GM18868 (cell line): ENCODE measurements at regions not wholly inside any gene's neighbourhood (a gene's known extent, or its start where the extent isn't known, plus 50 kb on each side); places are given as distances from the start of the nearest gene placed in this dataset.

Source experiments
- ATAC-seq: cut with Tn5 transposase; IDR thresholded peaks from one replicate; pipeline ENCODE4 v1.9.1; 2021; ENCODE audit warnings: mild to moderate bottlenecking, moderate library complexity; ENCODE audit not compliant: unreplicated experiment

DNA sequence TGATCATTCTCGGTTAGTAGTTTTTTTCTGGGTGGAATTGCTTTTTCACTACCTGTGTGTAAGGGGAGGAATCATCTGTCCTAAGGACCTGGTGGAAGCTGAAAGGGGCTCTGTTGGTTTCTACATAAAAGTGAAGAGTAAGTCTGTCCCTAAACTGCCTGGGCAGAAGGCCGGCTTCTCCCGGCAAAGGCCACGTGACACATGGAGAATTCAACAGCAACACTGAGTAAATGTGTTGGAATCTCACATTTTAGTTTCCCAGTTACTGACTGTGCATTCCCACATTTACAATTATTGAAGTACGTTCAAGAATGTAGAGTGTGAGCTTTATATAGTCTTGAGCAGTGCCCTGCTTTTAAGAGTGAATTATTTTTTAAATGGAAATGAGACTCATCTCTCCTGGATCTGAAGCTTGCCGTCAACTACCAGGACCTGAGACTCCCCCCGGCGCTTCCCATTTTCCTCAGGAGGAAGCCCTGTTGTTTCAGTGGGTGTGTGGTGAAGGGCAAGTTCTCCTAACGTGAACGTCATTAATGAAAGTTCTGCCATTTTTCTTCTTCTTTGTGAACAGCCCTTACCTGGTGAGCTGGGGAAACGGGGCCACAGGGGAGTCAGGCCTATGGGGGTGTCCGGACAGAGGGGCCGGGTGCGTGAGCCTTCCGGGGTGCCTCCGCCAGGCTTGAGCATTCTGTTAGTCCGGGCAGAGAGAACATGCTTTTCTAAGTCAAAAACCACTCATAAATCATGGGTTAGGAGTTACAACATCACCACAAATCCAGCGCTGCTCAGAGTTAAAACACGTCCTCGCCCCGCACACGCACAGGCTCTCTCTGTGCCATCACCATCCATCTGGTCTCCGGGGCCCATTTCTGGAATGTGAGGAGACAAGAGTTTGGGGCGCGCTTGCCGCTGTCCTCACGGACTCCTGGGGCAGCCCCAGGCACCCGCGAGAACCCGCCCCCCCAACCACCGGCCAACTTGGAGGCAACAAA lies 56.6 kb upstream of the SMOC2 start:
- ATAC-seq = no peak

DNA sequence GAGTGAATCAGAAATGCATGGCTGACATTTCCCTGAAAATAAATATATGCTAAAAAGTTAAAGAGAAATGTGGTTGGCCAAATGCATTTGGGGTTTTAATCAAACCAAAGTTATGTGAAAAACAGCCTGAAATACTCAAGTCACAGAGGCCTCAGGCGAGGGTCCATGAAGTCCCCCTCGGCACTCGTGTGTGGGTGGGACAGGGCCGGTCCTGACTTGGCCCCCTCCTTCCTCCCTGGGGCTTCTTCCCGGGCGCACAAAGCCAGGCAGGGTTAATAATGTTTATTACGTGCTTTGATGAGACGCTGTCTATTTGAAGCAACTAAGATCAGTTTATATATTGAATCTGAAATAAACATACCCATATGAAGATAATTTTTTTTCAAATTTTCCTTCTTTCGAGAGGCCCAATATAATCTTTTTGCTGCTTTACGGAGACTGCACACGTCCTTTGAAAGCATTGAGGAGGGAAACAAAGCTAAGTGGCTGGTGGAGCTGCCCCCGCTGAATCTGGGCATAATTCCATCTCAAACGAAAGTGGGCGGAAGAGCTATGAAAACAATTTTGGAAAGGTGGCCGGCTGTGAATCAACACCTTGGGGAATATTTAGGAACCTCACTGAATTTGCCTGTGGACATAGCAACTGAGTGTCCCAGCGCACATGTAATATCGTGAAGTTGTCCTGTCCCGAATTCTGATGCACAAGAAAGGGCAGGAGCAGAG lies 55.8 kb upstream of the SMOC2 start:
- no peak for ATAC-seq

DNA sequence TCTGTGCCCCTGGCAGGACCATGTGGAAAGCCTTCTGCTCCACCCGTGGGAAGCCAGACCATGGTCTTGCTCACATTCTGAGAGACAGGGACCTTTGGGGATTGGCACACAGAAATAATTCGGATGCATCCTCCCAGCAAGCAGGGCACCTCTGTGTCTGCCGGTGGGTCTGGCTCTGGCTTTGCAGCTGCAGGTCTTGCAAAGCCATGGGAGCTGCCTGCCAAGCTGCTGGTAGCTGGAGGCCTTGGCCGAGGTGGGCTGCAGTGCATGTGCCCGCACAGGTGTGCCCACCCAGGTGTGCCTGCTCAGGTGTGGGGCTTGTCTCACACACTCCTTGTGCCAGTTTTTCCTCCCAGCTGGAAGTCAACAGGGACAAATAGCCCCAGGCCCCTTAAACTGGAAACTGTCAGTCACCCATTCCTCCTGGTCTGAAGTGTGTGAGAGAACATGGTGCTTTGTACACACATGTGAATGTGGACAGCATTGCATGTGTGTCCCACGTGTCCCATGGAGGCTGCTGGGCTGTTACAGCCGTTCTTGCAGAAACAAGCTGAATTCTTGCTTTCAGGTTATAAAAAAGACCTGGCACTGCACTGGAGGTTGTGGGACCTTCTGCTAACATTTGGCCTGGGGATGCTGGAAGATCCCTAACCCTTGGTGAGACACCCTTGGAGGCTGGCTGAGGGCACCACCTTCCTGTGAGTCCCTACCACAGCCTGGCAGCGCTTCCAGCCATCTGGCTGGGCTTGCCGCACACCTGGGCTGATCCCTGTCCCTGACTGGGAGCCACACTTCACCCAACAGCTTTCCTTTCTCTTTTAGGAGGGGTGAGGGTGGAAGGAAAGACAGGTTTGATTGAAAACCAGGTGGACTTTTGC lies 54.9 kb upstream of the SMOC2 start:
- ATAC-seq = no peak

DNA sequence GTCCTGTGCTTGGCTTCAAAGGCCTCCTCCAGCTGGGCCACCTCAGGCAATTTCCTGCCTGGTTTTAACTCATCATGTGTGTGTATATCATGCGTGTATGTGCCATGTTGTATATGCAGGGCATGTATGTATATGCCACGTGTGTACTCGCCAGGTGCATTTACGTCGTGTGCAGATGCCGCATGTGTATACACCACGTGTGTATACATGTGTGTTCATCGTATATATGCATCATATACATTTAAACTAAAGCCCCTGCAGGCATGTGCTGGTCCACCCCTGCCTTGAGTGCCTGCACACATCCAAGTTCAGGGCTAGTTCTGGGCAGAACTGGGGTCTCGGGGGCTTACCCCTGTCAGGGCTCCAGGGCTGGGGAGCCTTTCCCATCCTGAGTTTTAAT lies 54.0 kb upstream of the SMOC2 start:
- ATAC-seq = no peak

DNA sequence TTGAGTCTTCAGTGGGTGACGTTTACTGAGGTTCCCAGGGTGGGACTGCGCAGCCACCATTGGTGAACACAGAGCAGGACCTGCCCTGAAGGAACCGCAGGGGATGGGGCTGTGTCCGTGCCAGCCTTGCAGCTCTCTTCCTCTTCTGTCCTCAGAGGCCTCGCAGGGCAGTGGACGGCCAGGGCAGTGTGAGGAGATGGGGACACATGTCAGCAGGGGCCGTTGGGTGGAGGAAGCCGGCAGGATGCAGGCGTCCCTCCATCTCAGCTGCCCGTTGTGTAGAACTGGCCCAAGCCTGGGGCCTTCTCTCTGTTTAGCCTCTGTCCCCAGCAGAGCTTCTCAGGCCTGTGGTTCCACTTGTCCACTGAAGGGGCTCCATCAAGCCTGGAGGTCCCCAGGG lies 53.6 kb upstream of the SMOC2 start:
- ATAC-seq = no peak

DNA sequence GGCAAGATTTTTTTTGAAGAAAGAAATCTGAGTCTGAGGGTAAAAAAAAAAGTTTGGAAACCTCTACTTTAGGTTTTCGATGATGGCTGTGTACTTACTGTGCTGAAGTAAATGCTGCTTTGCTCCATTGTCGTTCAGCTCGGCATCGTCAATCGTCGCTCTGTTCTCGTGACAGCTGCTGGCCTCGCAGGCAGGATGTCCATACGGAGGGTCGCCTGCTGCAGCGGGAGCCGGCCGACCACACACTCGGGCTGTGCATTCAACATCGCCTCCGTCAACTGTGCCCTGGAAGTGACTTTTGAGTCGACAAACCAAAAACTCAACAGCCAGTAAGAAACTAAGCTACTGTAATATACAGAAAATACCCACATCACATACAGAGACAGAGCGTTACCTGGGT lies 53.1 kb upstream of the SMOC2 start:
- no peak for ATAC-seq

DNA sequence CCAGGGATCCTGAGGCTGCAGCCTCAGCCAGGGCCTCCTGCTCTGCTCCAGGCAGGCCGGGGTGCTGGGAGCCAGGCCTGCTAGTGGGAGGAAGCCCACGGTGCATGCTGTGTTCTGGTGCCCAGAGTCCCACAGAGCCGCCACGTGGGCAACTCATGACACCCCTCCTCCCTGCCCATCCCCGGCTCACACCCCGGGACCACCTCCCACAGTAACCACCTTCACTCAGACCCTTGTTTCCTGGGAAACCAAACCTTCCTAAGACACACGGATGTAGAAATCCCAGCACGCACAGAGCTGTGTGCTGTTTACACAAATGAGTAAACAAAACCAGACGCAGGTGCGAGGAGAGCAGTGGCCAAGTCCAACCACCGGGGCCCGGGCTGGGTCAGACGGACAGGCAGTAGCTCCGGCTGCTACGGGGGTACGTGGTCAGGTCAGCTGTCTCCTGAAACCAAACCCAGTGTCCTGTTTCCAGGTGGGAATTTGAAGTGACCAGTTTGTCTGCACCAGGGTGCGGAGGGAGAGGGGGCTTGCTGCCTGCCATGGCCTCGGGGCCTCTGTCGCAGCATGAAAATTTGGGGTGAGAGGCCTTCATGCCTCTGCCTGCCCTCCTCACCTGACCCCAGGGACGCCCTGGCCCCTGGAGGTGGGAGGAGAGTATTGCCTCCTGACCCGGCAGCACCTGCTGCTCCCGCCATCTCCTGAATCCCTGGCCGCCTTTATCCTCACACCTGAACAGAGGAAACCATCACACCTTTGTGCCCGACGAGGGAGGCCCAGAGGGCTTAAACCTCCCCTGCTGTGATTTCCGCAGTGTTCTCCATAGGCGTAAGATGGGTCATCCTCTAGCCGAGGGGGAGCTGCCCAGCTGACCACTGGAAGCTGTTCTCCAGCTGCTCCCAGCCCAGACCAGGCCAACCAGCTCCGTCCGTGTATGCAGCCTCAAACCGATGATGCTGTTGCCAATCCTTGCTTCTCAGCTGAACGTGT lies 52.0 kb upstream of the SMOC2 start:
- ATAC-seq = no peak

DNA sequence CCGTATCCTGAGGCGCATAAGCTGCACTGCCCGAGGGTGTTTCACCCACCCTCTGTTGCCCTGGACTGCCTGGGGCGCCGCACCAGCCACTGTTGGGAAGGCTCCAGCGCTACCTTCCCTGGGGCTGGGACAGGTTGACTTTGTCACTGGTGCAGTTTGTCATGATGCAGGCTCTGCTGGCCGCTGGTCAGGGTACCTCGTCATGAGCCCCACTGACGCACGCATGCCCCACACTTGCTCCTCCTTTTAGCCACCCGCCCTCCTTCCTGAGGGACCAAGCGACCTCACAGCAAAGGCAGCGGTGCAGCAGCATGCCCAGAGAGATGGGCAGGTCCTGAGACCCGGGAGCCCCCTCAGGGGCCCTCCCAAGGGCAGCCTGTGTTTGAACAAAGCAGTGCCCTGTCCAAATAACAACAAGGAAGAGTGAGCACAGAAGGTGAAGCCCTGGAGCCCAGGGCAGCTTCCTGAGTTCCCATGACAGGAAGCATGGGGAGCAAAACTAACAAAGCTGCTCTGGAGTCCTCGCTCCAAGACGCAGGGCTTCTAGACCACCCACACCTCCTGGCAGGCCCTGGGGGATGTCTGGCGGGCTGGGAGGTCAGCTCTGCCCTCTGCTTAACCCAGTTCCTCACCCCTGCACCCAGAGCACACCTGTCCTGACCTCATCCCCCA lies 50.1 kb upstream of the SMOC2 start:
- no peak for ATAC-seq
